Activated CD4-positive, alpha-beta T cell treated with anti-CD3 and anti-CD28 coated beads, Interleukin-2, amount 10 ng/mL, durations not matched to agents 24 days and 14 days (primary cell): ENCODE measurements at regions not wholly inside any gene's neighbourhood (a gene's known extent, or its start where the extent isn't known, plus 50 kb on each side); places are given as distances from the start of the nearest gene placed in this dataset.
"Not testable (repeated sequence)": the region's sequence is repeated elsewhere in the genome, so short reads cannot be mapped to it uniquely, and the experiment has no call there.

Experiments used
- DNase-seq: peaks from one replicate; pipeline ENCODE4 v3.0.0; 2022
- H3K27ac Mint-ChIP-seq: one replicate; pipeline ENCODE4 v1.8.0; 2022; ENCODE audit warnings: mild to moderate bottlenecking, mixed read lengths
- H3K27me3 Mint-ChIP-seq: one replicate; pipeline ENCODE4 v1.8.0; 2022; ENCODE audit warnings: mixed read lengths
- H3K36me3 Mint-ChIP-seq: one replicate; pipeline ENCODE4 v1.8.0; 2022; ENCODE audit warnings: low read depth, mild to moderate bottlenecking, mixed read lengths
- H3K4me1 Mint-ChIP-seq: one replicate; pipeline ENCODE4 v1.8.0; 2021; ENCODE audit warnings: mixed read lengths
- H3K4me3 Mint-ChIP-seq: one replicate; pipeline ENCODE4 v1.8.0; 2022; ENCODE audit warnings: mild to moderate bottlenecking, moderate library complexity, mixed read lengths
- H3K9me3 Mint-ChIP-seq: one replicate; pipeline ENCODE4 v1.8.0; 2021; ENCODE audit warnings: mixed read lengths
- intact Hi-C: fragments of 100-400 bp; cut with micrococcal nuclease; formaldehyde crosslinking; loops from one replicate; pipeline ENCODE4 v1.15.1; 2023

DNA sequence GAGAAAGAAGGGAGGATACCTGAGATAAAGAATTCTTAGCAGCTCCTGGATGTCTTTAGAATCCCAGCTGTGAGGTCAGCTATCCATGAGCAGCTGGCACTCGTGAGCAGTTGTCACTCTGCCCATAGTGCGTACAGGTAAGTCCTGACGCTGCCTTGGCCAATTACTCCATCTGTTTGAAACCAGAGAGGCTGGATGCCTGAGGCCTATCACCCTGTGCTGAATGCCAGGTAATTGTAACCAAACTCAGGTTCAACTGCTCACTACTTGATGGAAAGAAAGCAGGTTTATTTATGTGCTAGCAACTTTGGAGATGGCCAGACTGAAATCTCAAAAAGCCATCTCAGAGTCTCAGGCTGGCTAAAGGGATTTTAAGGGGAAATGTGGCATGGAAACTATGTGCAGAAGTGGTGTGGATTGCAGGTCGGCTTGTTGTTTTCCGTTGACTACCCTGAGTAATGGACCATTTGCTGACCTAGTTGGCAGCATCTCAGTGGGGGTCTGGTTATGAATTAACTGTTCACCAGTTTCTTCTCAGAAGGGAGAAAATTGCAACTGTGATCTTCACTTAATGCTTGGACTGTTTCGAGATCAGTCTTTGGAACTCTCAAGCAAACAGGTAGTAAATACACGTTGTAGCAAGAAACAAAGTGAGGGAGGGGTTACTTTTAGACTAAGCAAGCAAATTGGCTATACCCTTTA is 1614.0 kb upstream of the PCDH10 start:
- no peaks in the 10 kb centered on the region for H3K36me3 Mint-ChIP-seq
- H3K4me3 Mint-ChIP-seq: no peak overlapping the region
- H3K4me1 Mint-ChIP-seq: no peaks in the 10 kb centered on the region
- H3K27me3 Mint-ChIP-seq: no peaks in the 10 kb centered on the region
- intact Hi-C loops: no loop called here
- H3K9me3 Mint-ChIP-seq: no peaks in the 10 kb centered on the region
- no peak for DNase-seq
- no peak overlapping the region for H3K27ac Mint-ChIP-seq

DNA sequence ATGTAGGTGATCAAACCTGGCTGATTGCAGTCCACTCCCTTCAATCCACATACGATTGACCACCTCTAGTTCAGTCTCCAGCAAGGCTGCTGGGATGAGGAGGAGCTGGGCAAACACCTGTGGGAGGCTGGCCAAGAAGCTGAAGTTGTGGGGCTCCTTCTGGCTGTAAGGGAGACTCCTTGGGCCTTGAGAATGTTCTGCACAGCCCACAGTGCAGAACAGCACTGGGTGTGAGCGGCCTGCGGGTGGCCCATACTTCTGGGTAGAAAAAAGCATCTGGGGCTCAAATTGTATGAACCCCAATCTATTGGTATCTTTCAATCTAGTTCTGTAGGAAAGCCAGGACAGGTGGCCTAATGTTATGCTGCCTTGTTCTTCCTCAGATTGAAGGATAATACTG is 1608.8 kb upstream of the PCDH10 start:
- Mint-ChIP-seq H3K9me3 (no peaks in the 10 kb centered on the region), H3K36me3 (no peaks in the 10 kb centered on the region), H3K27me3 (no peaks in the 10 kb centered on the region), H3K4me1 (no peaks in the 10 kb centered on the region), H3K27ac (no peak overlapping the region), H3K4me3 (no peak overlapping the region)
- no peak for DNase-seq
- intact Hi-C loops: no loop called here

DNA sequence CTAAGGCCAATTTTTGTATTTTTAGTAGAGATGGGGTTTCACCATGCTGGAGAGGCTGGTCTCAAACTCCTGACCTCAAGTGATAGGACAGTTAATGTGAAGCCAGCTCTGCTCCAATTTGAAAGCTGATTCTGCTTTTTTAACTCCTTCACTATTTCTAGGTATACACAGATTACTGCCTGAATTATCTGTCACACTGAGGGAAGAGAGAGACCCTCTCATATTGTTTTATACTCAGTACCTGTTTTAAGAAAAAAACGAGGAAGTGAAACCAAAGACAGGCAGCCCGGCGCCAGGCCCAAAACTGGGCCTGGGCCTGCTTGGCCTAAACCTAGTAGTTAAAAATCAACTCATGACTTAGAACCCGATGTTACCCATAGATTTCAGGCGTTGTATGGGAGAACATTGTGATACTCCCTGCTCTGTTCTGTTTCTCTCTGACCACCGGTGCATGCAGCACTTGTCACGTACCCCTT is 1601.5 kb upstream of the PCDH10 start:
- Mint-ChIP-seq H3K4me3 (no peak overlapping the region), H3K27ac (no peak overlapping the region), H3K36me3 (no peaks in the 10 kb centered on the region), H3K9me3 (no peaks in the 10 kb centered on the region), H3K4me1 (no peaks in the 10 kb centered on the region), H3K27me3 (no peaks in the 10 kb centered on the region)
- intact Hi-C loops: no loop called here
- DNase-seq: no peak

DNA sequence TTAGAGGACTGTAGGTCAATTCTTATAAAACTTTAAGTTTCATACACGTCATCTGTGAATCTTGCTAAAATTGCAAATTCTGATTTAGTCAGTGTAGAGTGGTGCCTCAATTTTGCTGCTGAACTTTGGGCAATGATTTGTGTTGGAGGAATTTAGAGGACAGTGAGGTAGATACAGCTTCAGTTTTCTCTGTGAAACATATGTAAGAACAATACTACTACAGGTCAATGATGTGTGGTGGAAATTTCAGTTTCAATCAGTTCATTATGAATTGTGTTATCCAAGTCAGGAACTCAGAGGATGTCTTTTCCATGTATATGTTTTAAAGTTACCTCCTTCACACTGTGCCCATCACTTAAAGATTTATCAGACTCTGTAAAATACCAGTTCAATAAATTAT is 1597.8 kb upstream of the PCDH10 start:
- Mint-ChIP-seq H3K4me3 (no peak overlapping the region), H3K9me3 (no peaks in the 10 kb centered on the region), H3K27me3 (no peaks in the 10 kb centered on the region), H3K4me1 (no peaks in the 10 kb centered on the region), H3K27ac (no peak overlapping the region), H3K36me3 (no peaks in the 10 kb centered on the region)
- intact Hi-C loops: no loop called here
- no peak for DNase-seq

- no peaks in the 10 kb centered on the region for H3K36me3 Mint-ChIP-seq
- intact Hi-C loops: no loop called here
- H3K4me1 Mint-ChIP-seq: no peaks in the 10 kb centered on the region
- H3K9me3 Mint-ChIP-seq: no peaks in the 10 kb centered on the region
- H3K27ac Mint-ChIP-seq: no peak overlapping the region
- no peak overlapping the region for H3K4me3 Mint-ChIP-seq
- H3K27me3 Mint-ChIP-seq: no peaks in the 10 kb centered on the region
- DNase-seq: no peak
These were observed 1583.1 kb upstream of the PCDH10 start for GRCh38 chr4:131566026-131566425.

- H3K27ac Mint-ChIP-seq: no peak overlapping the region
- no peaks in the 10 kb centered on the region for H3K4me1 Mint-ChIP-seq
- H3K4me3 Mint-ChIP-seq: no peak overlapping the region
- no peak for DNase-seq
- no peaks in the 10 kb centered on the region for H3K36me3 Mint-ChIP-seq
- H3K9me3 Mint-ChIP-seq: no peaks in the 10 kb centered on the region
- intact Hi-C loops: no loop called here
- no peaks in the 10 kb centered on the region for H3K27me3 Mint-ChIP-seq
These were observed 1564.5 kb upstream of the PCDH10 start for GRCh38 chr4:131584587-131584986.

GRCh38 chr4:131595140-131595539 is 1554.0 kb upstream of the PCDH10 start:
- no peaks in the 10 kb centered on the region for H3K36me3 Mint-ChIP-seq
- H3K27ac Mint-ChIP-seq: no peak overlapping the region
- H3K27me3 Mint-ChIP-seq: no peaks in the 10 kb centered on the region
- no peak overlapping the region for H3K4me3 Mint-ChIP-seq
- no peaks in the 10 kb centered on the region for H3K4me1 Mint-ChIP-seq
- intact Hi-C loops: no loop called here
- no peaks in the 10 kb centered on the region for H3K9me3 Mint-ChIP-seq
- DNase-seq: no peak

- Mint-ChIP-seq H3K4me3 (no peak overlapping the region), H3K9me3 (no peaks in the 10 kb centered on the region), H3K36me3 (no peaks in the 10 kb centered on the region), H3K27ac (no peak overlapping the region), H3K4me1 (no peaks in the 10 kb centered on the region), H3K27me3 (no peaks in the 10 kb centered on the region)
- DNase-seq: no peak
- intact Hi-C loops: no loop called here
These were observed 1545.4 kb upstream of the PCDH10 start for GRCh38 chr4:131603705-131604104.

DNA sequence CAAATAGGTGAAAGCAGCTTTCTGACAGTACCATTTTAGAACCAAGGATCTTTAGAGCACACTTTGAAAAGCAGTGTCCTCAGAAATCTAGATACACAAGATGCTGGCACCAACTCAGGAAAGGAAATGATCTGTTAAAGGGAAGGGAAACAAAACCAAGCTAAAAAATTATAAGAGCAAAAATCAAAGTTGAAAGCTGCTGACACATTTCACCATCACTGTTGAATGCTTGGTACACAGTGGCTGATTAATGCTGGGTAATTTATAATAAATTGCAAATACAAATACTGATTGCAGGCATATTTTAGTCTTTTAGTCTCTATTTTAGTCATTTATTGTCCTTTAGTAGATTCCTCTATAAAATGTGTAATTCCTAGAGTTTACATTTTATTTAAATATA is 1540.1 kb upstream of the PCDH10 start:
- Mint-ChIP-seq H3K36me3 (no peaks in the 10 kb centered on the region), H3K27ac (no peak overlapping the region)

GRCh38 chr4:131610517-131610916 is 1538.6 kb upstream of the PCDH10 start:
- H3K36me3 Mint-ChIP-seq, H3K9me3 Mint-ChIP-seq, DNase-seq, H3K4me1 Mint-ChIP-seq, intact Hi-C loops, H3K4me3 Mint-ChIP-seq, H3K27ac Mint-ChIP-seq, H3K27me3 Mint-ChIP-seq: not testable (repeated sequence)

More for the DNA sequence above, 1540.1 kb upstream of the PCDH10 start:
- Mint-ChIP-seq H3K9me3 (no peaks in the 10 kb centered on the region), H3K27me3 (no peaks in the 10 kb centered on the region), H3K4me3 (no peak overlapping the region), H3K4me1 (no peaks in the 10 kb centered on the region)
- intact Hi-C loops: no loop called here
- no peak for DNase-seq

DNA sequence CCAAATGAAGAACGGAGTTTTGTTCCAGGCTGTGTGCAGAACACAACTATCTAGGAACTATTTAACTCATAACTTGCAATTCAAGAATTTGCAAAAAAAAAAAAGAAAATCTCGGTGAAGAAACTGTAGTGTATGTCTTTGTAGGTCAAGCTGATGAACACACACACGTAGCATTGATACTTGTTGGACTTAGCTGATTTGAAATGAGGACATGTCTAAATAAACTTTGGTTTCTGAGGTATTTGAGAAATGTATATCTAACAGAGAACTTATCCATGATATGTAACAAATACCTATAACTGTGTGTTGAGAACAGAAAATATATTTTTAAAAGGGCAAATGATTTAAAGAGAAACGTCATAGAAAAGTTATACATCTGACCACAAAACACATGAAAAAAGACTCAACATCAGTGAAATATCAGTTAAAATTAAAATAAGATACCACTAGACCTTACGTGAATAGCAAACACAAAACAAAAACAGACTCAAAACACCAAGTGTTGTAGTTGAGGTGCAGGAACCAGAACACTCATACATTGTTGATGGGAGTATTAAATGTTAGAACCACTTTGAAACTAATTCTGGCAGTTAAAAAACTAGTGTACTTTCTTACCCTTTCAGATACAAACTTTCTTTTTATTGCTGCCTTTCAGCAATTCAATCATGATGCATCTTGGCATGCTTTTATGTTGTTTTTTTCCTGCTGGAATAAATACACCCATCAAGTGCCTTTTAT is 1535.8 kb upstream of the PCDH10 start:
- H3K9me3 Mint-ChIP-seq: no peaks in the 10 kb centered on the region
- H3K27ac Mint-ChIP-seq: no peak overlapping the region
- H3K4me1 Mint-ChIP-seq: no peaks in the 10 kb centered on the region
- H3K36me3 Mint-ChIP-seq: no peaks in the 10 kb centered on the region
- no peak for DNase-seq
- H3K4me3 Mint-ChIP-seq: no peak overlapping the region
- intact Hi-C loops: no loop called here
- no peaks in the 10 kb centered on the region for H3K27me3 Mint-ChIP-seq

GRCh38 chr4:131613824-131614216 is 1535.3 kb upstream of the PCDH10 start:
- H3K36me3 Mint-ChIP-seq: no peaks in the 10 kb centered on the region
- no peak overlapping the region for H3K27ac Mint-ChIP-seq
- H3K4me1 Mint-ChIP-seq: no peaks in the 10 kb centered on the region
- H3K27me3 Mint-ChIP-seq: no peaks in the 10 kb centered on the region
- no peak for DNase-seq
- no peak overlapping the region for H3K4me3 Mint-ChIP-seq
- intact Hi-C loops: no loop called here
- no peaks in the 10 kb centered on the region for H3K9me3 Mint-ChIP-seq

DNA sequence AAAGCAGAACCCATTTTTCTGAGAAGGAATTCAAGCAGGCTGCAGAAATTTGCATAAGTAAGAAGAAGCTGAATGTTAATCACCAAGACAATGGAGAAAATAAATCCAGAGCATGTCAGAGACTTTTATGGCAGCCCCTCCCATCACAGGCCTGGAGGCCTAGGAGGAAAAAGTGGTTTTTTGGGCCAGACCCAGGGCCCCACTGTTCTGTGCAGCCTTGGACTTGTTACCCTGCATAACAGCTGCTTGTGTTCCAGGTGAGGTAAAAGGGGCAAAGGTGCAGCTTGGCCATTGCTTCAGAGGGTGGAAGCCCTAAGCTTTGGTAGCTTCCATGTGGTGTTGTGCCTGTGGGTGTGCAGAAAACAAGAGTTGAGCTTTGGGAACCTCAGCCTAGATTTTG is 1516.2 kb upstream of the PCDH10 start:
- Mint-ChIP-seq H3K4me3 (no peak overlapping the region), H3K27ac (no peak overlapping the region), H3K4me1 (no peaks in the 10 kb centered on the region), H3K36me3 (no peaks in the 10 kb centered on the region), H3K27me3 (no peaks in the 10 kb centered on the region), H3K9me3 (no peaks in the 10 kb centered on the region)
- no peak for DNase-seq
- intact Hi-C loops: no loop called here

DNA sequence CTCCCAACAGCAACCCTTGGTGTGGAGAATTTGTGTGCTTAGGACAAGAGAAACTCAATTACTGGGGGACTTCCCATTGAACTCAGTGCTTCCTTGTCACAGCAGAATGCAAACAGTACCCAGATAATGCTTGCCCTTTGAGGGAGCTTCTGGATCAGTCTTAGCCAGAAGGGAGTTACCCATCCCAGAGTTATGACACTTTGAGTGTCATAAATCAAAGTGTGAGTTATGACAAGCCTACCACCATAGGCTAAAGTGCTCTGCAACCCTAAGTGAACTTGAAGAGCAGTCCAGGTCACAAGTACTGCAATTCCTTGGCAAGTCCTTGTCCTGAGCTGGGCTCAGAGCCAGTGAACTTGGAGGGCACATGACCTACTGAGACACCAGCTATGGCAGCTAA is 1513.9 kb upstream of the PCDH10 start:
- no peak overlapping the region for H3K4me3 Mint-ChIP-seq
- H3K36me3 Mint-ChIP-seq: no peaks in the 10 kb centered on the region
- intact Hi-C loops: no loop called here
- H3K27me3 Mint-ChIP-seq: no peaks in the 10 kb centered on the region
- H3K9me3 Mint-ChIP-seq: no peaks in the 10 kb centered on the region
- no peak overlapping the region for H3K27ac Mint-ChIP-seq
- H3K4me1 Mint-ChIP-seq: no peaks in the 10 kb centered on the region
- DNase-seq: no peak

DNA sequence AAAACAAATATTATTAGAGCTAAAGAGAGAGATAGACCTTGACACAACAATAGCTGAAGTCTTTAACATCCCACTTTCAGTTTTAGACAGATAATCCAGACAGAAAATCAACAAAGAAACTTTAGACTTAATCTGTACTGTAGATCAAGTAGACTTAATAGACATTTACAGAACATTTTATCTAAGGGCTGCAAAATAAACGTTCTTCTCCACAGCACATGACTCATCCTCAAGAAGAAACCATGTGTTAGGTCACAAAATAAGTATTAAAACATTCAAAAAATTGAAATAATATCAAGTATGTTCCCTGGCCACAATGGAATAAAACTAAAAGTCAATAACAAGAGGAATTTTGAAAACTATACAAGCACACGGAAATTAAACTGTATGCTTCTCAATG is 1510.3 kb upstream of the PCDH10 start:
- Mint-ChIP-seq H3K36me3 (no peaks in the 10 kb centered on the region), H3K27ac (no peak overlapping the region), H3K4me3 (no peak overlapping the region), H3K4me1 (no peaks in the 10 kb centered on the region), H3K27me3 (no peaks in the 10 kb centered on the region), H3K9me3 (no peaks in the 10 kb centered on the region)
- intact Hi-C loops: no loop called here
- DNase-seq: no peak
